AG08396 (cell line): ENCODE measurements at regions not wholly inside any gene's neighbourhood (a gene's known extent, or its start where the extent isn't known, plus 50 kb on each side); places are given as distances from the start of the nearest gene placed in this dataset.

ENCODE experiments used
- DNase-seq: peaks from one replicate; pipeline ENCODE4 v3.0.0; 2012; ENCODE audit warnings: low spot score, mixed read lengths

DNA sequence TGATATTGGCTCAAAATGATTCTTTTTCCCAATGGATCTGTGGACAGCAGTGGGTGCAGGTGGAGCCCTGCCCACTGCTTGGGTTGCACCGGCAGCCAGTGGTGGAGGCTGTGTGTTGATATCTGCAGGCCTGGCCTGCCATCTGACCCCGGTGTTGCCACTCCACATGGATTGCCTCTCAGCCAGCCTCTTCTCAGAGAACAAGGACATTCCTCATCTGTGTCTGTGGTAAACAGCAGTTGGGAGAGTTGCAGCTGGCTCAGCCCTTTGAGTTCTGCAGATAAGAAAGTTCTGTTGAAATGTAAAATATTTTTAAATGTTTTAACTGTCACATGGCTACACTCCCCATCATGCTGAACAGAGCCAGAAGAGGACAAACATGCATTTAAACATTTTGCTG is 374.9 kb upstream of the CELF2 start:
- no peak for DNase-seq

DNA sequence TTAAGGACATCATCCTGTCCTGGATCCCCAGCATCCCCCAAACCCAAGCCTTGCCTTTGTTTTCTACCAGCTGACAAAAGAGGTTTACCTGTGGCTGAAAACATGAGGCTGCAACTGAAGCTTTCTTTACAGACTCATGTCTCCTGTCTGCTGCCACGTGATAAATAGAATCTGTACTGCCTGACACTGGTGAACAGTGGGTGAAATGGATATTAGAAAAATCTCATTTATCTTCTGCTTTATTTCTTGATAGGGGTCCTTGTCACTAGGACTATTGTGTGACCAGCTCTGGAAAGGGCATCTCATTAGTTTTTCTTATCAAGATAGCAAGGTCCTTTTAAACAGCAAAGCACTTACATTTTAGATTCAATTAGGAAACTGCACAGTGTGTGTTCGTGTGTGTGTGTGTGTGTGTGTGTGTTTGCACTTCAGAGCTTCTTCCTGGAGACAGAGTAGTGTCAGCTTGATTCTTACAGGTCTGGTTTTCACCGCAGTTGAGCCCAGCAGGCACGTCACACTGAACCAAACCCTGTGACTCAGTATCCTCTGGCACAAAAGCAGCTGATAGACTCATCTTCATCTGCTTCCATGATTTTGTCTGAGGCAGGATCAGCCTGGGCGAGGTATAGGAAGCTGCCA is 373.5 kb upstream of the CELF2 start:
- DNase-seq, result peak; percentile 23

DNA sequence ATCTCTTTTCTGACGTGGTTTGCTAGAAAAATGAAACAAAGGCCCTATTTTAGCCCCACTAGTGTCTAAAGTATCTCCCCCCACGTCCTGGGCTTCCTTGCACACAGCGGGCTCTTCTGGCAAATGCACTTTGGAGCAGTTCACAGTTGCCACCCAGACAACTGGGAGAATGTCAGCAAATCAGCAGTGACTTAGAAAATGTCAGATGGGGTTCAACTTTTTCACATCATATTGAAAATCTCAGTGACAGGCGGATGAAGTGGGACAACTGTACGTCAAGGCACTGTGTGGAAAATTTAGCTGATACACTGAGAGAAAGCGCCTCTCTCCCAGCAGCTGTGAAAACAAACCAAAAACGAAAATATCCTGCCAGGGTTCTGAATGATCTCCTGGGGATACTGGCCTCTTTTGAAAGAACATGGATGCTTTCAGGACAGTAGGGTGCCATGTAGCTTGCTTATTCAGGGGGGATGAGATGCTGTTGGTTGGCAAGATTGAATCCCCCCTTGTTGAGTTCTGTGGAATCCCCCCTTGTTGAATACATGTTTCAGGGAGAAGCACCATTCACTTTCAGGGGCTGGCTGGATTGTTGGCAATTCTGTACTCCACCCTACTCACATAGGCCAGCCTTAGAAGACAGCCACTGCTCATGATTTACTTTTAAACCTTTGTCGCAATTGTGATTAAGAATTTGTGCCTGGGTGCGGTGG is 372.8 kb upstream of the CELF2 start:
- no peak for DNase-seq

DNA sequence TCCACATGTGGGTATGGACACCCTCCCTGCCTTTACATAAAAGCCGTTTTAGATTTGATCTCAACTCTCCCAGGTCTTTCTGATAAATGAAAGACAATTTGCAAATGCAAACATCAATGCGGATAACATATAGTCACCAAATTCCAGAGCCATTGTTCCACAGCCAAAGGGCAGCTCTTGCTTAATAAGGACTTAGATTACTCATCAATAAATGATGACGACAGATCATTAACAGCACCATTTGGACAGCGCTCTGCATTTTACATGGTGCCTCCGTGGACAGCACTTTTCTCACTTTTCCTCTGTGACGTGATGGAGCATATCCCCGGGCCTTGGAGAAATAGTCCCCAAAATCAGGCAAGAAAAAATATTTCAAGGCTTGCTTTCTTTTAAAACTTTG is 370.3 kb upstream of the CELF2 start:
- no peak for DNase-seq

DNA sequence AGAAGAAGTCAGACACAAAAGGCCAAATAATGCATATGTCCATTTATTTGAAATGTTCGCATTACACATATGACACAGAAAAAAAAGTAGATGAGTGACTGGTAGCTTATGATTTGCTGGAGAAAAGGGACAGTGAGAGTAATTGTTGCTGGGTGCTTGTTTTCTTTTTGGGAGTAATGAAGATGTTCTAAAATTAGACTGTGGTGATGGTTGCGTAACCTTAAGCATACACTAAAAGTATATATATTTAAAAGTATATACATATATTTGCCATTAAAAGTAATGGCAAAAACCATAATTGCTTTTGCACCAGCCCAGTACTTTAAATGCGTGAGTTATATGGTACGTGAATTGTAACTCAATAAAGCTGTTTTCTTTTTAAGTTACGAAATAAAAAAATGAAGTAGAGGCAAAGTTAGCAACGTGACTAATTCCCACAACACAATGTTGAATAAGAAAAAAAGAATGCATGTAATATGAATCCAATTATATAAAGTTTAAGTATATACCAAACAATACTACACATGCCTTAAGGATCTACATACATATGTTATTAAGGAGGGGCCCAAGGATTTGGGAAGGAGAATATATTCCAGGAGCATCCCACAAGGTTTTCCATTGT is 360.4 kb upstream of the CELF2 start:
- no peak for DNase-seq

DNA sequence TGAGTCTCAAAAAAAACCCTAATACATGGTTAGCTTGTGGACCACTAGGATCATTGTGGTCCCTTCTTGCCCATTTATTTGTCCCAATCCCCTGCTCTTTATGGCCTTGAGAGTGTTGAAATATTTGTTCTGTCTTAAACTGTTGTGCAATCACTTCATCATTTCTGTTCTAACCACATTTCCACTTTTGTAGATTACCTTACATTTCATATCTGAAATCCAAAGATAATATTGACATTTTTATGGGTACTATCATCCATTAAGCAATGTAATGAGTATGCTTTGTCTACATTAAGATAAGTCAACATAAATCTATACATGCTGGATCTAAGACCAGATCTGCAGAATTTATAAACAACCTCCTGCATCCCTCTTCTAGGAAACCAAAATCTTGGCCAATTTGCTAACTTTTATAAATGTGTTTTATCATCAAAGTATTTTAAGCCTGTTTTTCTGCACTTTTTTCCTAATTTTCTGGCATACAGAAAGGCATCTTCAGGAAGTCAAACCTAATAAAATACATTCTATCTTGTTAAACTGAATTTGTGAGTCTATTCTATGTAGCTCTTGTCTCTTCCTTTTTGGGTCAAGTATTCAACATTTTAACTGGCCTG is 359.4 kb upstream of the CELF2 start:
- DNase-seq, result no peak

DNA sequence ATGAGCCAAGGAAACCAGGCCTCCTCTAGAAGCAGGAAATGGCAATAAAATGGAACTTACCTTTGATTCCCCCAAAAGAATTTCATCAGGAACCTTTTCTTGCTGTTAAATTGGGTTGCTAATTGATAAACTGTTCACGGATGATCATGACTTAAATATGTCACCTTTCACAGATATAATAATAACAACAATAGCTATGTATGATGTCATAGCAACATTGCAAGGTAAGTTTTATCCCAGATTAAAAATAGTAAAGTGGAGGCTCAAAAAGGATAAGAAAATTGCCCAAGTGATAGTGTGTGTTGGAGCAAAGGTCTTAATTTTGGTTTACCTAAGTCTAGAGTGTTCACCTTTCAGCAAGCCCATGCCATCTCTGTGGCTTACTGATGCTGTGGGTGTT is 357.6 kb upstream of the CELF2 start:
- DNase-seq, result no peak

DNA sequence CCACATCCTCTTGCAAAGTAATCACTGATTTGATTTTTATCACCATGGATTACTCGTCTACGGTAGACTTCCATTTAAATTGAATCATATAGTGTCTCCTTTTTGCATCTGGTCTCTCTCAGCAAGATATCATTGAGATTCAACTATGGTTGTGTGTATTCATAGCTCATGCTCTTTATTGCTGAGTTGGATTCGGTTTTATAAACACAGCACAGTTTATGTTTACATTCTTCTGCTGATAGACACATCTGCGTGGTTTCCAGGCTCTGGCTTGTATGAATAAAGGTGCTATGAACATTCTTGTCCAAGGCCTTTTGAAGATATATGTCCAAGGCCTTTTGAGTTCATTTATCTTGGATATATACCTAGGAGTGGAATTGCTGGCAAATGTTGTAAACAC is 356.5 kb upstream of the CELF2 start:
- DNase-seq, result peak; percentile 6

DNA sequence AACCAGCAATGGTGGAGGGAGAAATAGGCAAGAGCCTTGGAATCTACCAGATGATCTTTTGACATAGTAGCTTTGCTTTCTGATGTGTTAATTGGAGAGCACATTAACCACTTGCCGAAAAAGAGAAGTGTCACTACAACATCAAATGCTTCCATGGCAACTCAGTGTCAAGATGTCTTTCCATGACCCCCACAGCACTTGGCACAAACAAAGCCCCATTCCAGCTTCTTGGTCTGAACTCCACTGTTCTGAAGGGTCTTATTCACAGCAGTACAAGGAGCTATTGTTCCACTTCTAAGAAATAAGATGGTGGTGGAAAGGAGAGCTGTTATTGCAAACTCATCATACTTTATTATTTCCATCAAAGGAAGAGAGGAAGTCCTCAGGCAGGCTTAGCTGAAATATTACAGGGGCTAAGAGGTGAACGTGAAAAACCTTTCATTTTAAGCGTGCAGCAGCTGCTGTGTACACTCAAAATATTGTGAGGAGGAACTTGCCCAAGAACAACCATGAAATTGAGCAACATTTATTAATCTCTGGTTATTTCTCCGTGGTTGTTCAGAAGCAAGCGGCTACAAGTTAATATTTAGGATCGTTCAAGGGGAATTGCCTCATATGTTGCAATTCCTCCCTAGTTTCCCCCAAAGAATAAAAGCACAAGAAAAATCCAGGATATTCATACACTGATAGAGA is 354.8 kb upstream of the CELF2 start:
- no peak for DNase-seq

DNA sequence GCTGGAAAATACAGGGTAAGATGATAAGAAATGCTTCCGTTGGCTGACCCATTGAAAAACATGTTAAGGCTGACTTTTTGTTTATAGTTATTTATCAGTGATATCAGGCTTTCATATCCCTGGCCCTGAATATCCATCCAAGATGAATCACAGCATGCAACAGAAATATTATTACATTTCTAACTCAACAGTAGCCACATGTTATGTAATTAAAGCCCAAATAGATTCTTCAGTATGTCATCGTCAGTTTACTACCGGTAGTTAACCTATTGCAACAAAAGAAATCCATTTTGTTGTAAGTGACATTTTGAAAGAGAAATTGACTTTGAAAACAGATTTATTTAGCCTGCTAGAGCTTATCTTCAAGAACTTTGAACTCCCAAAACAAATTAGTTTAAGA is 354.1 kb upstream of the CELF2 start:
- no peak for DNase-seq

DNA sequence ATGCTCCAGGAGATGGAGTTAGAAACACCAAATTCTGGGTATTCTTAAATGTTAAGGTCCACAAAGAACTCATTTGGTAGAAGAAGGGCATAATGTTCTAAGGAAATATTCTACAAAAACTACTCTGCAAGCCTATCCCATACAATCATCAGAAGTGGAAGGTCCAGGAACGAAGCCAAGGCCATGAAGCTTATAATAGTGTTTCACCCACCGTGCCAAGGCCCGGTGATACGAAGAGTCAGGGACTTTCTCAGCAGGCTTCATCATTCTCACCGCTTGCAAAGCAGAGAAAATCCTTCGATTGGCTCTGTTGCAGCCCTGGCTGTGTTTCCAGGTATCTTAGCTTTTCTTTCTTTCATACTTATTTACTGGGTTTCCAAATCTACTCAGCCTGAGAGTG is 351.9 kb upstream of the CELF2 start:
- DNase-seq, result no peak

DNA sequence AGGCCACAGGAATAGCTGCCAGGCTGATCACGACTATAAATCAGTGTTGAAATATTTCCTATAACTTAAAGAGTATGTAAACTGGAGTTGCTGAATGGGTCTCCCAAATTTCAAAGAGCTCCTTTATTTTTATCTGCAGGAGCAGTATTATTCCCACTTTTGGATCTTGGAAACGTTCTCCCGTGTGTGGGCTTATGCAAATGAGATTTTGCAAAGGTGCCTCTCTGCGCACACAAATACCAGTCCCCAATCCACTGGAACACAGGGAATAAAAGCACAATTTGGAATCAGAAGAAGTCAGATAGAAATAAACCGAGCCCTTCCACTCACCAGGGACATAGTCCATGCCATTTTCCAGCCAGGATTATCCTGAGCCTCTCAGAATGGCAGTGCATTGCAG is 350.2 kb upstream of the CELF2 start:
- DNase-seq, result no peak

DNA sequence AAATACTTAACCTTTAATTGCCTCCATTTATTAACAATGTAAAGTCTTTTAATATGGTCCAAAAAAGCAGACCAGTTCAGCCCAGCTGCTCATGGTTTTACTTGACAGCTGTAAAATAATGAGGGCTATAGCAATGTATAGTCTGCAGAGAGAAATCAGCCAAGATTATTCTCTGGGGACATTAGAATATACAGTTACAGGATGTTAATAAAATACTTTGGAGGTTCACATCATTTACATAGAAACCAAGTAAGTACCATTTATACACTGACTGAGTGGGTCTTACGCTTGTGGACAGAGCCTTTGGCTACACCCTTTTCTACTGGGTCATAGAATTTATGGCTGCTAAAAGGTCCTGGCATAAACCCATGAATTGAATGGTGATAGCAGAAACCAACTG is 340.7 kb upstream of the CELF2 start:
- DNase-seq, result no peak

DNA sequence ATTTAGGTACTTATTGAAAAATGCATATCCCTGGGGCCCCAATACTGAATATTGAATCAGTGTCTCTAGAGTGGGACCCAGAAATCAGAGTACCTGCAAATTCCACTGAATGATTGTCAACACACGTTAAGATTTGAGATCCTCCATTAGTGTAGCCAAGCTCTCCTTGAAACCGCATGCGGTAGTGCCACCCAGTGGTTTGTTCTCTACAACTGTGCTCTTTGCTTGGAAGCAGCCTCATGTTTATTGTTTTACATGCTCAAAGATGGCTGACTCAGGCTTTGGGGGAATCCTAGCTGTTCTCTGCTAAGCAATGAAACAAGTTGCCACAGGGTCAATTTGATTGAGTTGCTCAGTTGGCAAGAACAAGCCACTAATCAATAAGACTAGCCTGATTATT is 340.2 kb upstream of the CELF2 start:
- peak; percentile 40 for DNase-seq

DNA sequence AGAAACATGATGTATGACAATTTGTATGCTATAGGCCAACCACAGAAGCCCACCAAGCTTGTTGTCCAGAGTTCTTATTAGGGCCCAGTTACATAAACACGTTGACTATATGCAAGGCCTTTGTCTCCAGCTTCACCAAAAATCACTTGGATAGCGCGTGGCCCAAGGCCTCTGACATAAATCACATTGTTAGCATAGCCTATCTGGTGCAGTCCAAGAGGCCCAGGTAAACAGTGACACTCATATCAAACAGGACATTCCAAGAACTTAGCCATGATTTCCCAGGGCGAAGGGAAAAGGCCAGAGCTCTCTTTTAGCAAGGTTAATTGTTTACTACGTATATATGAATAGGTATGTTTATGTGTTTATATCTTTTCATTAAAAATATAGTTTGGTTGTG is 337.2 kb upstream of the CELF2 start:
- no peak for DNase-seq

DNA sequence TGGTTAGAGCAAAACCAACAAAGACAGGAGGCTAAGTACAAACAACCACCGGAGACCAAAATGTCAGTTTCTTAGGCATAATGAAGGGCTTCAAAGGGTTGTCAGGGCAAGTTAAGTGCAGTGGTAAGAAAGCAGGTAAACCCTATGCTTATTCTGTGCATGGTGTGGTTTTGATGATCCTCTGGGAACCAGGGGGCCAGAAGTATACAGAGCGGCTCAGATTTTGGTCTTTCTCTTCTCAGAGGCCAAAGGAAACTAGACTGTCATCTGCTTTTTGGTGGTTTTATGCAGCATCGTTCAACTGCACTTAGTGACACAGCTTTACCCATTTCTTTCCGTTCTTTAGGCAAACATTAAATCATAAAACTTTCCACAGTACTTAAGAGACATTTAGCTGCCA is 332.7 kb upstream of the CELF2 start:
- DNase-seq, result no peak

DNA sequence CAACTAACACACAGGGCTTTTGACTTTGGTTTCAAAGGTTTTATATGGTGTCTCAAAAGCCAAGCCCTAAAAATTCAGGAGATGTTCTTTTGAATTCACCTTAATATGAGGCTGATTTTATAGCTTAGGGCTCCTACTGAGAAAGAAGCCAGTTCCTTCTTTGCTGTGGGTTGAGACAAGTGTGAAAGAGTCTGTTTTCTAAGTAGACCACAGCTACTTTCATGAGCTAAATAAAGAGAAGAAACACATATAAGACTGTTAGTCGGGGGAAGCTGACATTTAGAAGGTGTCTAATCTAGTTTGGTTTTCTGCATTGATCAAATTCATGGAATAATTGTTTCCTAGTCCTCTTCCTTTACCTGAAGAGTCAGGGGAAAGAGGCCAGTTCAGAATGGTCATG is 332.1 kb upstream of the CELF2 start:
- no peak for DNase-seq

DNA sequence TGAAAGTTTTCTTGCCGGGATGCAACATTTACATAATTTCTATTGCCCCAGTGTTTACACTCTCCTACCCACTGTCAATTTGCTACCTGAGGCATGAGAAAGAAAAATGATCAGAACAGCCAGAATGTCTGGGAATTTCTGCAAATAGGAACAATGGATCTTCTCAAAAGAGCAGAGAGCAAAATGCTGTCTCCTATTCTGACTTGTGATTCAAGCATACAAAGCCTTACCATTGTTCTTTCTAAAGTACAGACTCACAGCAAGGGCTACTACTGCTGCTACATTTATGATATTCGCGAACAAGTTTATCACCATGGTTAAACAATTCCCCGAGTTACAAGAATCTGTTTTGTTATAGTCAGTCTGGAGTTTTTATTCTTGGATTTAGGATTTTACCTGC is 329.9 kb upstream of the CELF2 start:
- no peak for DNase-seq

DNA sequence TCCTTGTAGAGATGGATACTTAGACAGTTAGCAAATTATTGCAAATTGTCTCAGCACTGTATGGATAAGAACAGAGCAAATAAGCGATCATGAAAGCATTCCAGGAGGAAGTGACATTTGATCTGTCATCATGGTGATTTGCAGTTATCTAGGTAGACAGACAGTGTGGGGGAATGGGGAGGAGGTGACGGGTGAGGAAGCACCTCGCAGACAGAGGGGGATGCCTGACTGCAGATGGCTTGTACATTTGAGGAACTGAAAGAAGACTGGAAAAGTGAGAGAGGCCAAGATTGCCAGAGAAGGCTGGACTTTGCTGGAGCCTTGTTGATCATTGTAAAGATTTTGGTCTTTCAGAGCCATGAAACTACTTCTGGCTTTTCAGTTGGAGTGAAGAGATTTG is 318.2 kb upstream of the CELF2 start:
- DNase-seq, result no peak

DNA sequence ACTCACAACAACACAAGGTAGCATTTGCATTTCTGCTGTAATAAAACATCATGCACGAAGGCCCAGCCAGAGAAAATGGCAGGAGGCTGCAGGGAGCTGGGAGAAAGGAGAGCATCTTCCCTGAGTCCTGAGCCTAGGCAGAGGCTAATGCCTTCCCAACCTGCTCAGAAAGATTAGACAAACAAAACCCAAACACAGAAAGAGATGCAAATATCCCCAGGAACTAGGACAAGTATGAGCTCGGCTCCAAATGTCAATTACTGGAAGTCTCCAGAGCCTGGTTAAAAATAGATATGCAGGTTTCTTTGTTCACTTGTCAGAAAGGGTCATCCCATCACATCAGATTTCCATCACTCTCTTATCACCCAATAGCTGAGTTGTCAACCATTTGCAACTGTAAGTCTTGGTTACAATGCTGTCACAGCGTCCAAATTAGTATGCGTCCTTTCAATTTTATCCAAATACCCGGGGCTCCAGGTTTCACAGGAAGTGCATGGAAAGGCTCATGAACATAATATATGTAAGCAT is 316.5 kb upstream of the CELF2 start:
- DNase-seq, result no peak

DNA sequence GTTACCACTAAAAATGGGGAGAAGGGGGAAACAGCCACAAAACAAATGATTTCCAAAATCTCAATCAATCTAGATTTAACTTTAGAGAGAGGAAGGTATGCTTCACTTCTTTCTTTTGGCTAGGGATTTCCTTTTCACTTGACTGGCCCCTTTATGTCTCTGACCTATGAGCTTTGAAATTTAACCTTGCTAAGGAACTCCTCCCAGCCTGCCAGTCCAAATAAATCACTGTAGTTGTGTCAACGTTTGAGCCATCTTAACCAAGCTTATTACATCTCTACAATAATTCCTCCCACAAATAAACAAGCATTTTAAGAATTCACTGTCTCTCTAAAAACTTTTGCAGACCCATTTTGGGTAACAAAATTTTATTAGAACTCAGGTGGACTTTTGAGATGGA is 315.5 kb upstream of the CELF2 start:
- DNase-seq, result no peak

DNA sequence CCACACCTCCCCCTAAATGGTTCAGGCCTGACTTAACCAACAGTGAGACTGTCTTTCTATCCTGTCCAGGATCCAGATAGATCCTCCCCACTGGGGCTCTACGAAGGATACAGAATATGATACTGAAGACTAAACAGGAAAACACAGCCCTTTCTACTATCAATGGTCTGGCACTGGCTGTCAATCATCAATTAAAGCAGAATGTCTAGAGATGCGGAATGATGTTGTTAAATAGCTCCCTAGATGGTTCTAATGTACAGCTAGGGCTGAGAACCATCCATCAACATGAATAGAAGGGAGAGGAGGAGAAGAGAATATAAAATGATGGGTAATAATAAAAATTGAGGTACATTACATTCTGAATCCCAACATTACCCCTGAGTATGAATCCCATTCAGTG is 314.3 kb upstream of the CELF2 start:
- no peak for DNase-seq
